Spleen (tissue), 7 donors: ENCODE measurements at regions not wholly inside any gene's neighbourhood (a gene's known extent, or its start where the extent isn't known, plus 50 kb on each side); places are given as distances from the start of the nearest gene placed in this dataset.

Experiments
- CTCF ChIP-seq, 11 experiments: fragments of 200-600 bp in 7 of 11; fragments of 450-650 bp in 4 of 11; sonication (generic) in 4 of 11; IDR thresholded peaks in 8 of 11; conservative IDR thresholded peaks in 3 of 11; 1 replicate in 7 of 11; 2 replicates in 4 of 11; pipeline versions ENCODE4 v1.4.0 to v1.8.0; 2016 to 2021; ENCODE audit warnings: antibody characterized with exemption in 11 of 11, inconsistent platforms in 4 of 11, mild to moderate bottlenecking in 1 of 11
- POLR2A ChIP-seq, 3 donors: fragments of 450-650 bp; IDR thresholded peaks; one replicate each; pipeline ENCODE4 v1.5.1; 2017; ENCODE audit warnings: antibody characterized with exemption in 3 of 3, mild to moderate bottlenecking in 1 of 3
- POLR2AphosphoS5 ChIP-seq, 3 donors: sonication (generic); formaldehyde crosslinking; IDR thresholded peaks; one replicate each; pipeline ENCODE4 v1.5.1; 2017; ENCODE audit warnings: antibody characterized with exemption in 3 of 3
- donor health status: DM: no; HTN: no; CAD: no; lungs with moderate emphysema.
- donor health status: DM: no; HTN: no; CAD: no.
- donor health status: DM: no; HTN: no; CAD: no.

- no peak for TF ChIP-seq CTCF (IDR thresholded peaks at IDR 0.05 in 8 of 11, conservative IDR thresholded peaks at IDR 0.05 in 3 of 11)
- no peak for TF ChIP-seq POLR2A (IDR thresholded peaks at IDR 0.05)
- no peak for TF ChIP-seq POLR2AphosphoS5 (IDR thresholded peaks at IDR 0.05)
Observed at GRCh38 chr22:17271711-17272451, 52.6 kb upstream of the ADA2 start.
